Brain pericyte (primary cell): ENCODE measurements at regions not wholly inside any gene's neighbourhood (a gene's known extent, or its start where the extent isn't known, plus 50 kb on each side); places are given as distances from the start of the nearest gene placed in this dataset.
"Not testable (repeated sequence)": the region's sequence is repeated elsewhere in the genome, so short reads cannot be mapped to it uniquely, and the experiment has no call there.

Experiments
- DNase-seq: peaks from one replicate; pipeline ENCODE4 v3.0.0-alpha.2; 2012; ENCODE audit warnings: low read depth, low spot score

DNA sequence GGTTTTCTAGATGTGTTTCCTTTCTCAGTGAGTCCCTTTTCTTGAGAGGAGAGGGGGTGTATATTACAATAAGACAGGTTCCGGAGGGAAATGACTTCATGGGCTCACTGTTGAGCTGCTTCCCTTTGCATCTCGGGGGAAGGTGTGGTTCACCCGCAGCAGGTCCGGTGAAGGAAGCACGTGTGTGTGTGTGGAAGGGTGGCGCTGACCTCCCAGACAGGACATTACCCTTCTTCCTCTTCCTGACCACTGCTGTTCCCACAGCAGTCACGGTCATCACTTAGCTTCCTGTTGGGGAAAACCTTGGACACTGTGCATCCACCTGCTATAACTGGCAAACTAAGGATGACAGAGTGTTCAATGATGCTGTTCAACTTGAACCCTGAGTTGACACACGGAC lies 83.6 kb downstream of the PLEKHG1 start:
- DNase-seq = no peak

DNA sequence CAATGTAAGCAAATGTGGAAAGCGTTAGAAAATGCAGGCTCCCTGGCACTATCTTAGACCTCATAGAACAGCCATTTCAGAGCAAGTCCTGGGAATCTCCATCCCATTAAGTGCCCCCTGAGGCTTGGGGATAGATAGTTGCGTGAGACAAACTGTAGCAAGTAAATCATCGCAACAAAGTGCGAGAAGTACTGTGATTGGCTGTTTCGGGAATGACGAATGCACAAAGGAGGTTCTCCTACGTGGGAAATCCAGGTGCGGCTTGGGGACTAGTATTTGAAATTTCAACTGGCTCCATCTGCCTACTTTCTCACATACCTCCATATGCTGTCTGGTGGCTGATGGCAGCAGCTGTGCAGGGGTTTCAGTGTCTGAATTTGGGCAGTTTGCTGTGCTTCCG lies 84.5 kb downstream of the PLEKHG1 start:
- no peak for DNase-seq

DNA sequence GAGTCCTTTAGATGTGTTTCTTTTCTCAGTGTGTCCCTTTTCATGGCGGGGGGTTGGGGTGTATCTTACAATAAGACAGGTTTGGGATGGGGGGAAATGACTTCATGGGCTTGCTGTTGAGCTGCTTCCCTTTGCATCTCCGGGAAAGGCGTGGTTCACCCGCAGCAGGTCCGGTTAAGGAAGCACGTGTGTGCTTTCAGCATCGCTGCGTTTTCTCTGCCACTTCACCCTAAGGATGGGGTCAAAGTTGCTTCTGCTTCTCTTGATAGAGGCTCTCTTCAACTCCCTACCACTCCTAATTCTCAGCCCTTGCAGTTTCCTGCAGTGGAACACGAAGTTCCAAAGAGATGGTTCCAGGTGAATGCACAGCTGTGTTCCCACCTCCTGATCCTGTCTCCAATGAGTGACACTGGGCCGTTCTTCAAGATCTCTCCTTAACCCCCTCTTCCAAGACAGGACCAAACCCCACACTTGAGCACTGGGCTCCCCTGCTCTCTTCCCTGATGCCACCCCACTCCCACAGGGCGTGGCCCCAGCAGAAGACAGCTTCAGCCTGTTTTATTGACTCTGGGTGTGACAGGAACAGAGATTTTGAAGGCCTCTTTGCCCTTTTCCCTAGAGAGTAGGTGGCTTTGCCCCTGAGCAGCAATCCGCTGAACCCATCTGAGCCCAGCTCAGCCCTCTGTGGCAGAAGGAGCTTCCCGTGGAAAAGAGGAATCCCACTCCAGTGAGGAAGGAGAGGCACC lies 85.2 kb downstream of the PLEKHG1 start:
- no peak for DNase-seq

DNA sequence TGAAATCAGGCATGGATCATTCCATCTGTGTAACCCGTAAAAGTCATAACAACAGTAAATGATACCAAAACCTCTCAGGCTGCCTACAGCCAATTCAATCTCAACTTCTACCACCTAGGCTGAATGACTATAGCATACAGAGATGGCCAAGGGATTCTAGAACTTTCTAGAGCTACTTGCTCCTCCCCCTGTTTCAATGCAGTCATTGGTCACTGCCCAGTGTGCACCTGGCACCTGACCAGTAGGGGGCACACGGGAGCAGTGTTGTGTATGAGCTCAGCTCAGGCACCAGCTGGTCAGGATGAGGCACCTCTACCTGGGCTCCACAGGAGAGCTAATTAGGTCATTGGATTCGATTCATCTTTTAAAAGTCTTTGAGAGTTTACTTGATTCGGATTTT lies 86.2 kb downstream of the PLEKHG1 start:
- no peak for DNase-seq

DNA sequence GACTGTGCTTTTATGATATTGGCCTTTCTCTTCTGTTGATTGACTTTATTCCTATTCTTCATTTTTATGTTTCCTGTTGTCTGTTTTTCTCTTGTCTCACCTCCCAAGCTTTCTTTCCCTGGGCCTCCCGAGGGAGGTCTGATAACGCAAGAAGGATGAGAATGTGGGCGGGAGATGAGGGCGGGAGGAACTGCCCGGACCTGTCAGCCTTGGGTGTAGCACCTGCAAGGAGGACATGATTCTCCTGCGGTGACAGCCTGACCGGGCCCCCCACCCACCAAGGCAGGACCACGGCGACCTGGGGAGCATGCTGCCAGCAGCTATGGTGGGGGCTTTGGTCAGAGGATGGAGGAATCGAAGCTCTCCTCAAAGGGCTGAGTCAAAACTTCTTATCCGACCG lies 86.9 kb downstream of the PLEKHG1 start:
- no peak for DNase-seq

- DNase-seq = no peak
Observed at GRCh38 chr6:150687508-150687907, 87.8 kb downstream of the PLEKHG1 start.

DNA sequence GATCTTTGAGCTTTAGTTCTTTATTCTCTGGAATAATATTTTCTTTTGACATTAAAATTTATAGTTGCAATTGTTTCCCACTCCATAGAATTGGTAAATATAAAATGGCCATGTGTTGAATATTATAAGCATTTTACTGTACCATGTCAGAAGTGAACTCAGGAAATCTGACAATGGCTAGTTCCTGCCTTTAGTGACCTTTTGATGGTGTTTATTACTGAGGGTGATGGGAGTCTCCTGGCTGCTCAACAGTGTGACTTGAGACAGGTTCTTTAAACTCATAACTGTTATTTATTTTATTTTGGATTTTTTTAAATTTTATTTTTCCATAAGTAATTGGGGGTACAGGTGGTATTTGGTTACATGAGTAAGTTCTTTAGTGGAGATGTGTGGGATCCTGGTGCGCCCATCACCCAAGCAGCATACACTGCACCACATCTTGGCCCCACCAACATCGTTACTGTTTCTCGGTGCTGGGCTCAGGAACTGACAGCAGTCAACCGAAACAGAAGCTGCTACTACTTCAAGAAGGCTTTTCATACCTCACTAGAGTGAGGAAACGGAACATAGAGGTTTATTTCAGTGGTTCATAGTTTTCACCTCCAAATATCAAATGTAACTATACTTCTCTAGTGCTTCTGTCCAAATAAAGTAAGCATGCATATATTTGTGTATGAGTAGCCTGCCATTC lies 90.4 kb downstream of the PLEKHG1 start:
- DNase-seq = no peak

DNA sequence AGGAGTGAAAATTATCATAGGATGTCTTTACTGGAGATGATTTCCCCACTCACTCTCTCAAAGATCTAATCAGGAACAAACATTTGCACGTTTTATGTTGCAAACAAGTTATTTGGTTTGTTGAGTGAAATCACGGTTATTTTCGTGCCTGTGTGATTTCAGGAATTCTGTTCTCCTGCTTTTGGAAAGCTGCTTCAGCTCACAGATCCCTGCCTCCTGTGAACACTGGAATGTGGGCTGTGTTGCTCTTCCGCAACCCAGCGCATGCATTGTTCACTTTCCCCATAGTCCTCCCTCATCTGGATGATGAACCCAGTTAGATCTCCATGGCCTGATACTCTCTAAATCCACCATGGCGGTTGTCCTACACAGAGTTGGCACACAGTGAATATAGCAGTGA lies 91.0 kb downstream of the PLEKHG1 start:
- no peak for DNase-seq

DNA sequence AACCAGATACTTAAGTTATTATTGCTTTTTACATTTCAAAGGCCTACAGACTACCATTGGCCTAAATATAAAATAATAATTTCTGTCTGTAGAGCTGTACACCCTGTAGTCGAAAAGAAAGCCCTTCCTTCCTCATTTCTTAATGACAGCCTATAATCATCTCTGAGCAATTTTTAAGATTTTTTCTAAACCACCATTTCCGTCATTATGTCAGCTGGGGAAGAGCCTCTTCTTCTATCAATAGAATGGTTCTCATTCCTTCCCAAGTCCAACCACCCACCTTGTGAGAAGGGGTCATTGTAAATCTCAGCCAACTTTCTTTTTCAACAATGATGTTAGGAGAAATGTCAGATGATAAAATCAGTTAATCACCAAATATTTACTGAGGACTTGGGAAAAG lies 91.8 kb downstream of the PLEKHG1 start:
- no peak for DNase-seq

DNA sequence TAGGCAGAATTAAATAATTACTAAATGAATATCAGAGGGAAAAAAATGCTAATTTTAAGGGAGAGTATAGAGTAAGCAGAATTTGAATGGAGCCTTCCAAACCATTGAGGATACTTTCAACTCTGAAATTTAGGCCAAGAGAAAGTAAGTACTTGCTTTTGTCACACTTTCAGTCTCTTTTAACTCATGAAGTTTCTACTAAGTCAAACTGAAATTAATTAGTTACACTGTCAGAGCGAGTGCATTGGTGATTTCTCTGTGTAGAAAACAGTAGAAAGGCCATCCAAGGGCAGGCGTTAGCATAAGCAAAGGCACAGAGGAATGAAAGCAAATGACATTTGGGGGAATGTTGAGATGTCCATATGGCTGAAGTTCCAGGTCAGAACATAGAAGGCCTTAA lies 92.9 kb downstream of the PLEKHG1 start:
- DNase-seq = no peak

DNA sequence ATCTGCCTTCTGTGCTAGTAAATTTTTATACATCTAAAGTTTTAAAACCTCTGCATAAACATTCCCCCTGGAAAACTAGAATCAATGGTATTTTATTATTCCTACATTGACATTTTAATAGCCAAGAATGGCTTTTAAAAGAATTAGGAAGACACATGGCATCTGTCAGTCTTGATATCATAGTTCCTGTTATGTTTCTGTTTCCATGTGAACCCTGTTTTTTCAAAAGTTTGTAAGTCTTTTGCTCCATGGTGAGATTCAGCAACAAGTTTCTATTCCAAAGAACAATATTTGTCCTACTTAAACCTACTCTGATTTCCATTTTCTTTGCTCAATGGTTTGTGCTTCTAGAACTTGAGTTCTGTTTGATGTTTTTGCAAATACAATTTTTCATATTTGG lies 95.2 kb downstream of the PLEKHG1 start:
- DNase-seq = no peak

DNA sequence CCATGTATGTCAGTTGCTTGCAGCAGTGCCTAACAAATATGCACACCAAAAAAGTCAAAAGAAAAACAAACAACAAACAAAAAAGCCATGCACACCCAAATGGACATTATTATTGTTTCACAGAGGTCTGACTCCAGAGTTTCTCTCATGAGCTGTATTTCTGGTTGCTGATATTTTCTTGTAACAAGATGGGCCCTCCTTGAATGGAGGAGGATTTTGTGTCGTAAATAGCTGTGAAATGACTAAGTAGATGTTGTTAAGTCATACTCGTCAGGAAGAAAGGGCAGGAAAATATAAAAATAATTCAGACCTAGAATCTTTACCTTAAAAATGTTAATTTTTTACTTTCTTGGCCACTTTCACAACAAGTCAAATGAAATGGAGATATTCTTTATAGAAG lies 96.0 kb downstream of the PLEKHG1 start:
- no peak for DNase-seq

- no peak for DNase-seq
Observed at GRCh38 chr6:150696190-150696589, 96.5 kb downstream of the PLEKHG1 start.

- not testable (repeated sequence) for DNase-seq
Observed at GRCh38 chr6:150696918-150697317, 97.2 kb downstream of the PLEKHG1 start.

- peak; percentile 63 for DNase-seq
Observed at GRCh38 chr6:150697515-150697914, 97.8 kb downstream of the PLEKHG1 start.

- DNase-seq = no peak
Observed at GRCh38 chr6:150698391-150698790, 98.7 kb downstream of the PLEKHG1 start.

DNA sequence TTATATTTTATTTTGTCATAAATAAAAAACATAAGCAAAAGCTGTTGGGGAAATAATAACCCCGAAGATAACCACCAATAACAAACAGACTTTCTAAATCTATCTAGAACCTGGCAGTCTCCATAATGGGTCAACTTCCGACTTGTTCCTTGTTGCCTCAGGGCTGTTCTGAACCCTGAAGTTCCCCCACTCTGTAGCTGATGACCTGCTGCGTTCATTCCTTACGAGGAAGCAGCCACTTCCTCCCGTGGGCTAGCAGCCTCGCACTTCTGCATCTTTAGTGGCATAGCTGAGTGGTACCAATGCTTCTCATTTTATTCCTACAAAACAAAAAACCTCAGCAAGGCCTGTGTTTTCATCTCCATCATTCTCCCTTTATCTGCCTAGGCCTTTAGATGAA lies 103.0 kb downstream of the PLEKHG1 start:
- no peak for DNase-seq

DNA sequence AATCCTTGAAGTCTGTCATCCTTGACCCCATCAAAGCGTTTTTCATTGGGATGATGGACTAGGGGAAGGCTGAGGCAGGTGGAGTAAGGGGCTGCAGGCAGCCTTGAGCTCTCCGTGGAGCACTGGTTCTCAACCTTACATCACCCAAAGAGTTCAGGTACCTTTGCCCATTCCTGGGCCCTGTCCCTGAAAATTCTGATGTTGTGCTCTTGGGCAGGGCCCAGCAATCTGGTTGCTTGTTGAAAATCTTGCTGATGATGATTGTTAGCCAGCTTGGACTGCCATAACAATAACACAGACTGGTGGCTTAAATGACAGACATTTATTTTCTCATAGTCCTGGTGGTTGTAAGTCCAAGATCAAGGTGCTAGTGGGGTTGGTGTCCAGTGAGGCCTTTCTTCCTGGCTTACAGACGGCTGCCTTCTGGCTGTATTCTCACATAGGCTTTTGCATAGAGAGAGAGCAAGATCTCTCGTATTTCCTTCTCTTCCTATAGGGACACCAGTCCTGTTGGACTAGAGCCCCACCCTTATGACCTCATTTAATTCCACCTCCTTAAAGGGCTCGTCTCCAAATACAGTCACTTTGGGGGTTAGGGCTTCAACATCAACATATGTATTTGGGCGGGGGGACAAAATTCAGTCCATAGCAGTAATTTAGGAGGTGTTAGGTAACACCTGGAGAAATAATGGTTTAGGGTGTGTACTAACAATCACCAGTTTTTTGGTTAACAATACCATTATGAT lies 104.9 kb downstream of the PLEKHG1 start:
- DNase-seq = no peak

- DNase-seq = no peak
Observed at GRCh38 chr6:150705392-150705791, 105.7 kb downstream of the PLEKHG1 start.

- DNase-seq = no peak
Observed at GRCh38 chr6:150710236-150710635, 110.6 kb downstream of the PLEKHG1 start.

DNA sequence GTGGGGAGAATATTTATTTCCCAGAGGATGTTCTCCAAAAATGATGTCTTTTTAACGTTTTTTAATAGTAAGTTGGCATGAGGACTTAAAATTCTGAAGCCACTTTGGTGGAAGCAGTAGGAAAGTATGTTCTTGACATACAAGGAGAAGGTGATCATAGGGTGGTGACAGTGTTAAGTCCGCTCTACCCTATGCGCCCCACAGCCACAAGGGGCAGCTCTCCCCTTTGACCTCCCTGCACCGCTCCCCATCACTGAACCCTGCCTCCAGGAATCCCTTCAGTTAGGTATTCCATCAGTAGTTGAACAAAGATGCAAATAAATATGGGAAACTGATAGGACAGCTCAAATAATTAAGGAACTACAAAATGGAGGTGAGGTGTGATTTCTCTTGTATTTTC lies 111.4 kb downstream of the PLEKHG1 start:
- DNase-seq = no peak

- no peak for DNase-seq
Observed at GRCh38 chr6:150711584-150712504, 112.2 kb downstream of the PLEKHG1 start.
